ENCODE measurements at regions not wholly inside any gene's neighbourhood (a gene's known extent, or its start where the extent isn't known, plus 50 kb on each side); places are given as distances from the start of the nearest gene placed in this dataset.

DNA sequence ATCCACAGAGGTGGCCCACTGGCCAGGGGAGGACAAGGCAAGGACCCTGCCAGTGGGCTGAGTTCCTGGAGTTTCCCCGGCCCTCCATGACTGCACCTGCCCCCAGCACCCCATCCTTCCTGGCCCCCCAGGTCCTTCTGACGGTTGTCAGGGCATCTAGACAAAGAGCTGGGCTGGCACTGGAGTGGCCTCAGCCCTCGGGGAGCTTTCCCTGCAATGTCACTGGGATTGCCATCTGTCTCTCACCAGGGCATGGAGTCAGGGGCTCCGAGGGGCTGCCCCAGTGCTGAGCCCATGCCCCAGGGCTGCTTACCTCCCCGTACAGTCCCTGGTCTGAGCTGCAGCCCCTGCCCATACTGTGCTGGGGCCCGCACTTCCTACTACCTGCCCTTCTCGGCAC, 446.5 kb upstream of the MKI67 start:
- H3K4me3 ChIP-seq (ENCODE audit: low read length) = no peak overlapping the region
- TF ChIP-seq, protein P1, sequence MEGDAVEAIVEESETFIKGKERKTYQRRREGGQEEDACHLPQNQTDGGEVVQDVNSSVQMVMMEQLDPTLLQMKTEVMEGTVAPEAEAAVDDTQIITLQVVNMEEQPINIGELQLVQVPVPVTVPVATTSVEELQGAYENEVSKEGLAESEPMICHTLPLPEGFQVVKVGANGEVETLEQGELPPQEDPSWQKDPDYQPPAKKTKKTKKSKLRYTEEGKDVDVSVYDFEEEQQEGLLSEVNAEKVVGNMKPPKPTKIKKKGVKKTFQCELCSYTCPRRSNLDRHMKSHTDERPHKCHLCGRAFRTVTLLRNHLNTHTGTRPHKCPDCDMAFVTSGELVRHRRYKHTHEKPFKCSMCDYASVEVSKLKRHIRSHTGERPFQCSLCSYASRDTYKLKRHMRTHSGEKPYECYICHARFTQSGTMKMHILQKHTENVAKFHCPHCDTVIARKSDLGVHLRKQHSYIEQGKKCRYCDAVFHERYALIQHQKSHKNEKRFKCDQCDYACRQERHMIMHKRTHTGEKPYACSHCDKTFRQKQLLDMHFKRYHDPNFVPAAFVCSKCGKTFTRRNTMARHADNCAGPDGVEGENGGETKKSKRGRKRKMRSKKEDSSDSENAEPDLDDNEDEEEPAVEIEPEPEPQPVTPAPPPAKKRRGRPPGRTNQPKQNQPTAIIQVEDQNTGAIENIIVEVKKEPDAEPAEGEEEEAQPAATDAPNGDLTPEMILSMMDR (IDR thresholded peaks at IDR 0.05; ENCODE audit: insufficient read depth, low read depth, low read length, missing control alignments) = no peak
- no peak for DNase-seq (ENCODE audit: low read depth)

DNA sequence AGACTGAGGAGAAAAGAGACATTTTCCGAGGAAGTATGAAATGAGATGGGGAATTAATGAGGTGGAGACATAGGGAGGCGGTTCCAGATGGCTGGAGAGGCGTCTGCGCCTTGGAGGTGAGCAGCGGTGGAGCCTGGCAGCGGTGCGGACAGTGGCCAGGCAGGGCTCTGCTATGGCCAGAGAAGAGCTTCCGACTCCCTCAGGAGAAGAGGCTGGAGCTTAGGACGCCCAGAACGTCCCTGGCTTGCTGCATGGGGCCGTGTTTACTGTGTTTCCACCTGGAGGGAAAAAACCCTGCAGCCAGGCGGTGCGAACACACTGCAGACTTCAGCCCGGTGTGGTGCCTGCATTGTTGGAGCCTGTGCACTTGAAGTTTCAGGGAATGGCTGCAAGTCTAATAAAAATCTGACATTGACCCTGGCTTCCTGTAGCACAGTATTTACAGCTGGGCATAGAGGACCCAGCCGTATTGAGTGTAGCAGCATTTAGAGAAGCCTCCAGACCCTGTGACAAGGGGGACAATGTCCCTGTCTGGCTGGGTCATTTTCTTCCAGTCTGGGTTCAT, 447.1 kb upstream of the MKI67 start:
- TF ChIP-seq, protein P1 (IDR thresholded peaks at IDR 0.05; ENCODE audit: insufficient read depth, low read depth, low read length, missing control alignments) = no peak

DNA sequence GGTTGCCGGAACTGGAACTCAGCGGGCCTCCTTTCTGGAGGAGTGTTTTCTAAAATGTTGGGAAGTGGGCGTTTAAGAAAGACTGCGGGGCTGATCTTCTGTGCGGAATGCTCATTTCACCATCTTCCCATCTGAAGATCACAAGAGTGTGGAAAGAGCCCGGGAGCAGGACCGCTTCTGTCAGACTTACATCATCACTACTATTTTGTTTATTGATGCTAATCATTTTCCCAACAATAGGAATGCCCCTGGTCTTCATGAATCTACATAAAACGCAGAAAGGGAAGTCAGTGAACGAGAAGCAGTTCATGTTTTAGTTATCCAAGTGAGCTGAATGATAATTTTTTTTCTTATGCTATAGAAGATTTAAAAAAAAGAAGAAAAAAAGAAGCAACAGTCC, 447.8 kb upstream of the MKI67 start:
- TF ChIP-seq, protein P1 (IDR thresholded peaks at IDR 0.05; ENCODE audit: insufficient read depth, low read depth, low read length, missing control alignments) = no peak
- no peak for DNase-seq (ENCODE audit: low read depth)
- H3K4me3 ChIP-seq (ENCODE audit: low read length) = no peak overlapping the region

More for the DNA sequence above, 447.1 kb upstream of the MKI67 start:
- no peak overlapping the region for H3K4me3 ChIP-seq (ENCODE audit: low read length)
- DNase-seq (ENCODE audit: low read depth) = no peak

DNA sequence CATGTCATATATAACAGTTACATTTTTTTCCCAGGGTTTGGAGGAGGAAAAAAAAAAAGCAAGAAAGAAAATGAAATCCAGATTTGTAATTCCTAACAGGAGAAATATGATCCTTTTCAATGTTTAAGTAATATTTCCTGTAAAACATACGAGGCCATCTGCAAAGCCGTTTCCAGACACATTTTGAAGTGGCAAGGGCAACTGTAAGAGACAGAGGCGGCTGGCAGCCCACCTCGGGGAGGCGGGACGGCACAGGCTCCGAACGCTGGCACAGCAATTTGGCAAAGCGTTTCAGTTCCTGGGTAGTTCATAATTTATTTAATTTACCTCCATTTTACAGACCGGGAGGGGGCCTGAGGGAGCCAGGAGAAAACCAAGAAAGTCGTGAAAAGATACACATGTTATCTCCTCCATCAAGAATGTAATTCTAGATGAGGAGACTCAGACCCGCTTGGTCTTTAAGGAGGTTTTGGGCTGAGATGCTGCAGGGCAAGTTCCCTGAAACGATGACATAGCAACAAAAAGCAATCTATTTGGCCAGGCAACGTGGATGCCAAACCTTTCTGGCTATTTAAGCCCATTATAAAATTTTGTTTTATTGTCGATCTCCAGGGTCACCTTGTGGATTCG, 448.5 kb upstream of the MKI67 start:
- DNase-seq (ENCODE audit: low read depth) = no peak
- TF ChIP-seq, protein P1 (IDR thresholded peaks at IDR 0.05; ENCODE audit: insufficient read depth, low read depth, low read length, missing control alignments) = no peak
- H3K4me3 ChIP-seq (ENCODE audit: low read length) = no peak overlapping the region

DNA sequence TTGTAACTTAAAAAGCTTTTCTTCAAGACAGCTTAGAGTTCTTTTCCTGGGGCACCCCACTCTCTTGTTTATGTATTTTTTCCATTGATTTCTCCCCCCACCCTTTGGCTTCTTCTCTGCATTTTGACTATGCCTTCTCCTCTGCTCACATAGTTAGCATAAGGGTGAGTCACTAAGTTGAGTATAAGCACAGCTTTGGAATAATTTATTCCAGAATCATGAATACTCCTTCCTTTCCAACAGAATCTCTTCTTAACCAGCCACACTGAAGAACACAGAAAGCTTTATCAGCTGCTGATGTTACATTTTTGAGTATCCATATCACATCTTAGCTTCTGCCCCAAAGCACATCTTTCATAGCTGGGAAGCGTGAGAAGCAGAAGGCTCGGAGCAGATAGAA, 449.5 kb upstream of the MKI67 start:
- TF ChIP-seq, protein P1 (IDR thresholded peaks at IDR 0.05; ENCODE audit: insufficient read depth, low read depth, low read length, missing control alignments) = no peak
- no peak overlapping the region for H3K4me3 ChIP-seq (ENCODE audit: low read length)
- no peak for DNase-seq (ENCODE audit: low read depth)

DNA sequence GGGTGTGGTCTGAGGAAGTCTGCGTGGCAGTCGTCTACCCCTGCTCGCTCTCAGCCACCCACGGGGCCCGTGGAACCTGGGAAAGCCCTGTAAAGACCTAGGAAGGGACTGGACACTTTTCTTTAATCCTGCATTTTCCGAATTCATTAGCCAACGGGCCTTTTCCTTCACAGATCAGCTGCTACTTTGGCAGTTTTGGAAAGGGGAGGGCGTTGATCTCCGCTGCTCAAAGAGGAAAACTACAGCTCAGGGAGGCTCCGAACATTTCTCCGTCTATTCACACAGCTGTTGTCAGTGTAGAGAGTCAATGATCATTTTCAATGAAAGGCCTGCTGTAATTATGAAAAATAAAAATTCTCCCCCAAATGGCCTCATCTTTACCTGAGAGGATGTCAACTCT, 450.1 kb upstream of the MKI67 start:
- TF ChIP-seq, protein P1 (IDR thresholded peaks at IDR 0.05; ENCODE audit: insufficient read depth, low read depth, low read length, missing control alignments) = no peak
- H3K4me3 ChIP-seq (ENCODE audit: low read length) = no peak overlapping the region
- DNase-seq (ENCODE audit: low read depth) = no peak

Data from epithelial cell of esophagus (primary cell).